Activated B cell treated with CpG ODN at 0.5 μM for 24 hours (primary cell): ENCODE measurements at regions not wholly inside any gene's neighbourhood (a gene's known extent, or its start where the extent isn't known, plus 50 kb on each side); places are given as distances from the start of the nearest gene placed in this dataset.
"Not testable (repeated sequence)": the region's sequence is repeated elsewhere in the genome, so short reads cannot be mapped to it uniquely, and the experiment has no call there.

ENCODE experiments used
- ATAC-seq: fragments of 200-7000 bp; cut with Tn5 transposase; one replicate; pipeline ENCODE4 v1.10.0; 2021; ENCODE audit warnings: low read depth, mild to moderate bottlenecking, moderate library complexity
- CTCF ChIA-PET: fragments of 350-600 bp; sonication (Branson Sonifier 250); formaldehyde crosslinking; loops from one replicate; lab custom pipeline; 2021; ENCODE audit warnings: antibody characterized with exemption; lab: Charles Lee
- POLR2A ChIA-PET: fragments of 350-600 bp; sonication (Branson Sonifier 250); formaldehyde crosslinking; loops from one replicate; lab custom pipeline; 2021; ENCODE audit warnings: antibody characterized with exemption; lab: Charles Lee
- DNase-seq: peaks from one replicate; pipeline ENCODE4 v3.0.0; 2022
- H3K27ac Mint-ChIP-seq: one replicate; pipeline ENCODE4 v1.8.0; 2020; ENCODE audit warnings: mixed read lengths
- H3K27me3 Mint-ChIP-seq: one replicate; pipeline ENCODE4 v1.8.0; 2021; ENCODE audit warnings: mixed read lengths
- H3K36me3 Mint-ChIP-seq: one replicate; pipeline ENCODE4 v1.8.0; 2021; ENCODE audit warnings: low read depth, mixed read lengths
- H3K4me1 Mint-ChIP-seq: one replicate; pipeline ENCODE4 v1.8.0; 2021; ENCODE audit warnings: mixed read lengths
- H3K4me3 Mint-ChIP-seq: one replicate; pipeline ENCODE4 v1.8.0; 2020; ENCODE audit warnings: mild to moderate bottlenecking, mixed read lengths
- H3K9me3 Mint-ChIP-seq: one replicate; pipeline ENCODE4 v1.8.0; 2020; ENCODE audit warnings: mixed read lengths
- CTCF ChIP-seq: fragments of 200-600 bp; IDR thresholded peaks from one replicate; pipeline ENCODE4 v1.8.0; 2022; ENCODE audit warnings: antibody characterized with exemption, mild to moderate bottlenecking
- intact Hi-C: fragments of 100-400 bp; cut with micrococcal nuclease; formaldehyde crosslinking; loops from one replicate; pipeline ENCODE4 v1.15.1; 2024

- Mint-ChIP-seq H3K27me3 (no peaks in the 10 kb centered on the region), H3K4me1 (no peaks in the 10 kb centered on the region), H3K9me3 (peaks cover 4% of the 10 kb centered on the region), H3K36me3 (no peaks in the 10 kb centered on the region), H3K4me3 (no peak overlapping the region), H3K27ac (no peak overlapping the region)
- TF ChIP-seq CTCF, result no peak
- ATAC-seq (no peak), DNase-seq (no peak)
- CTCF ChIA-PET, result no interaction called here
- intact Hi-C loops, result no loop called here
- POLR2A ChIA-PET, result no interaction called here
Observed at GRCh38 chr1:223019256-223019655, 123.8 kb downstream of the TLR5 start.

GRCh38 chr1:223020770-223021169 lies 122.3 kb downstream of the TLR5 start:
- no peak for DNase-seq
- Mint-ChIP-seq H3K9me3 (peaks cover 4% of the 10 kb centered on the region), H3K36me3 (no peaks in the 10 kb centered on the region), H3K27me3 (no peaks in the 10 kb centered on the region), H3K4me1 (no peaks in the 10 kb centered on the region), H3K4me3 (no peak overlapping the region), H3K27ac (no peak overlapping the region)
- CTCF ChIA-PET, result no interaction called here
- no peak for TF ChIP-seq CTCF
- POLR2A ChIA-PET, result no interaction called here
- intact Hi-C loops, result no loop called here
- no peak for ATAC-seq

- CTCF ChIA-PET, result no interaction called here
- H3K36me3 Mint-ChIP-seq, result no peaks in the 10 kb centered on the region
- H3K9me3 Mint-ChIP-seq, result peaks cover 4% of the 10 kb centered on the region
- TF ChIP-seq CTCF, result no peak
- no peaks in the 10 kb centered on the region for H3K4me1 Mint-ChIP-seq
- ATAC-seq (no peak), DNase-seq (no peak)
- intact Hi-C loops, result no loop called here
- no peak overlapping the region for H3K27ac Mint-ChIP-seq
- POLR2A ChIA-PET, result no interaction called here
- H3K27me3 Mint-ChIP-seq, result no peaks in the 10 kb centered on the region
- H3K4me3 Mint-ChIP-seq, result no peak overlapping the region
Observed at GRCh38 chr1:223022641-223023473, 120.2 kb downstream of the TLR5 start.

- no peaks in the 10 kb centered on the region for H3K36me3 Mint-ChIP-seq
- H3K9me3 Mint-ChIP-seq, result peaks cover 4% of the 10 kb centered on the region
- H3K4me3 Mint-ChIP-seq, result no peak overlapping the region
- ATAC-seq, result no peak
- intact Hi-C loops, result no loop called here
- H3K27ac Mint-ChIP-seq, result no peak overlapping the region
- H3K27me3 Mint-ChIP-seq, result no peaks in the 10 kb centered on the region
- CTCF ChIA-PET, result no interaction called here
- H3K4me1 Mint-ChIP-seq, result no peaks in the 10 kb centered on the region
- POLR2A ChIA-PET, result no interaction called here
- no peak for TF ChIP-seq CTCF
- DNase-seq, result no peak
Observed at GRCh38 chr1:223023863-223024262, 119.2 kb downstream of the TLR5 start.

GRCh38 chr1:223024486-223024885 lies 118.6 kb downstream of the TLR5 start:
- POLR2A ChIA-PET, H3K9me3 Mint-ChIP-seq, H3K27ac Mint-ChIP-seq, CTCF ChIA-PET, H3K4me3 Mint-ChIP-seq, intact Hi-C loops, H3K36me3 Mint-ChIP-seq, H3K27me3 Mint-ChIP-seq, ATAC-seq, H3K4me1 Mint-ChIP-seq, DNase-seq: not testable (repeated sequence)

- CTCF ChIA-PET, H3K36me3 Mint-ChIP-seq, POLR2A ChIA-PET, H3K9me3 Mint-ChIP-seq, H3K27ac Mint-ChIP-seq, DNase-seq, H3K4me3 Mint-ChIP-seq, H3K27me3 Mint-ChIP-seq, intact Hi-C loops, ATAC-seq, H3K4me1 Mint-ChIP-seq: not testable (repeated sequence)
Observed at GRCh38 chr1:223025190-223025734, 117.8 kb downstream of the TLR5 start.

- not testable (repeated sequence) for H3K36me3 Mint-ChIP-seq
Observed at GRCh38 chr1:223026639-223027038, 116.4 kb downstream of the TLR5 start.

More at GRCh38 chr1:223026639-223027038, 116.4 kb downstream of the TLR5 start:
- H3K27me3 Mint-ChIP-seq, CTCF ChIA-PET, H3K27ac Mint-ChIP-seq, POLR2A ChIA-PET, H3K4me1 Mint-ChIP-seq, DNase-seq, ATAC-seq, intact Hi-C loops, H3K4me3 Mint-ChIP-seq, H3K9me3 Mint-ChIP-seq: not testable (repeated sequence)
